ENCODE measurements at regions not wholly inside any gene's neighbourhood (a gene's known extent, or its start where the extent isn't known, plus 50 kb on each side); places are given as distances from the start of the nearest gene placed in this dataset.

DNA sequence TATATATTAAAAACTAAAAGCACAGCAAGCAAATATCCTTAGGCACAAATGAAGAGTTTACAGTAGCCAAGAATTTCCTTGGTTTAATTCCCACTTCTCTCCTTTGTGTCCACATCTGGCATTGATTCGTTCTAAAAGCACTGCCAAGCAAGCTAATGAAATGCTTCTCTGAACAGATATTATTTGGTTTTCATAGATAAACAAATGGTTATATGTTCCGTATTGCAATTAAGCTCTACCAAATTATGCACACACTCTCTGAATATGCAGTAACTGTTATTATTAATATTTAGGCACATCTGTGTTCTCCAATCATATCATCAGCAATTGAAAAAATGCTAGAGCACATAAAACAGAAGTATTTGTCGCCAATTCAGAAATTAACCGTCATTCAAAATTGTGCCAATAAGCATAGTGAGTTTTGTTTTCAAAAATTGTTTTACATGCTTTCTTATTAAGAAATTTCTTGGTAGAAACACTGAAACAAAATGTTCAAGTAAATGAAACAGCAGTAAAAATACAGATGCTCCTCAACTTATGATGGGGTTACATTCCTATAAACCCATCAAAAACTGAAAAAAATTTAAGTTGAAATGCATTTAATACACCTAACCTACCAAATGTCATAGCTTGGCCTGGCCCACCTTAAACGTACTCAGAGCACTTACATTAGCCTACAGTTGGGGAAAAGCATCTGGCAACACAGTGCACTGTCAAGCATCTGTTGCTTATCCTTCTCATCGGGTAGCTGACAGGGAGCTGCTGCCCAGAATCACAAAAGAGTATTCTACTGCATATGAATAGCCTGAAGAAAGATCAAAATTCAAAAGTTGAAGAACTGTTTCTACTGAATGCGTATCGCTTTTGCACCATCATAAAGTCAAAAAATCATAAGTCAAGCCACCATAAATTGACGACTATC is 2134.7 kb downstream of the PCDH9 start:
- ATAC-seq (ENCODE audit: poor library complexity) = no peak
- no peak overlapping the region for H3K27ac Mint-ChIP-seq
- H3K4me1 Mint-ChIP-seq (ENCODE audit: low read depth) = no peaks in the 10 kb centered on the region
- ChIA-PET CTCF (interaction anchor here (0.6 kb wide), 1 partner anchor 233 kb away, joined by 8 read pairs; no protein-coding TSS in a partner anchor), POLR2A (no interaction called here)
- H3K9me3 Mint-ChIP-seq = peaks cover 5% of the 10 kb centered on the region
- H3K4me3 ChIP-seq (ENCODE audit: low read length) = no peak overlapping the region
- no peaks in the 10 kb centered on the region for H3K27me3 ChIP-seq (ENCODE audit: control insufficient read depth in 1 of 2, insufficient read depth in 2 of 2, low read length in 2 of 2)
- H3K27me3 Mint-ChIP-seq = no peaks in the 10 kb centered on the region
- H3K9me3 ChIP-seq (ENCODE audit: control insufficient read depth in 1 of 2, insufficient read depth in 1 of 2, low read length in 2 of 2) = peaks cover 0 to 9% of the 10 kb centered on the region in 2 experiments
- DNase-seq = no peak
- no peaks in the 10 kb centered on the region for H3K36me3 ChIP-seq (ENCODE audit: insufficient read depth, low read length)
- no peak overlapping the region for H3K4me3 Mint-ChIP-seq
- intact Hi-C loops (cut with DNase I, micrococcal nuclease) = no loop called here
- no peaks in the 10 kb centered on the region for H3K36me3 Mint-ChIP-seq (ENCODE audit: low read depth)
- TF ChIP-seq, protein P1, sequence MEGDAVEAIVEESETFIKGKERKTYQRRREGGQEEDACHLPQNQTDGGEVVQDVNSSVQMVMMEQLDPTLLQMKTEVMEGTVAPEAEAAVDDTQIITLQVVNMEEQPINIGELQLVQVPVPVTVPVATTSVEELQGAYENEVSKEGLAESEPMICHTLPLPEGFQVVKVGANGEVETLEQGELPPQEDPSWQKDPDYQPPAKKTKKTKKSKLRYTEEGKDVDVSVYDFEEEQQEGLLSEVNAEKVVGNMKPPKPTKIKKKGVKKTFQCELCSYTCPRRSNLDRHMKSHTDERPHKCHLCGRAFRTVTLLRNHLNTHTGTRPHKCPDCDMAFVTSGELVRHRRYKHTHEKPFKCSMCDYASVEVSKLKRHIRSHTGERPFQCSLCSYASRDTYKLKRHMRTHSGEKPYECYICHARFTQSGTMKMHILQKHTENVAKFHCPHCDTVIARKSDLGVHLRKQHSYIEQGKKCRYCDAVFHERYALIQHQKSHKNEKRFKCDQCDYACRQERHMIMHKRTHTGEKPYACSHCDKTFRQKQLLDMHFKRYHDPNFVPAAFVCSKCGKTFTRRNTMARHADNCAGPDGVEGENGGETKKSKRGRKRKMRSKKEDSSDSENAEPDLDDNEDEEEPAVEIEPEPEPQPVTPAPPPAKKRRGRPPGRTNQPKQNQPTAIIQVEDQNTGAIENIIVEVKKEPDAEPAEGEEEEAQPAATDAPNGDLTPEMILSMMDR (IDR thresholded peaks at IDR 0.05) = no peak
- H3K4me1 ChIP-seq (ENCODE audit: insufficient read depth, low read length) = no peaks in the 10 kb centered on the region
- H3K27ac ChIP-seq (ENCODE audit: low read depth in 1 of 2, low read length in 2 of 2) = no peak overlapping the region

DNA sequence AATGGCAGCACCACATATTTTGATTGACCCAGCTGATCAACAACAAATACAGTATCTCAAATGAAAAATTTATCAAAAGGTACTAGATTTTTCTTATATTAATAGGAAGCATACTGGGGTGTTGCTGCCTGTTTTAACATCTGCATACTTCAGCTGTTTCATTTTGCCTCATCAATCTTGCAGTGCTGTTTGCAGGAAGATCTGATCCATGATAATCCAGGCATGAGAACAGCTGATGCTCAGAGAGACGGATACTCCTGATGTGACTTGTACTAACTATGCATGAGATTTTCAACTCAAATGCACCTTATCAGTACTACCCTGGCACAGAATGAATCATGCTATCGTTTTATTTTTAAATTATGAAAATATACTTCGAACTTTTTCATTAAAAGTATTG is 2136.8 kb downstream of the PCDH9 start:
- Histone ChIP-seq H3K4me3 (ENCODE audit: low read length) (no peak overlapping the region), H3K27ac (ENCODE audit: low read depth in 1 of 2, low read length in 2 of 2) (no peak overlapping the region), H3K9me3 (ENCODE audit: control insufficient read depth in 1 of 2, insufficient read depth in 1 of 2, low read length in 2 of 2) (peaks cover 6 to 9% of the 10 kb centered on the region in 2 experiments), H3K4me1 (ENCODE audit: insufficient read depth, low read length) (no peaks in the 10 kb centered on the region), H3K36me3 (ENCODE audit: insufficient read depth, low read length) (no peaks in the 10 kb centered on the region), H3K27me3 (ENCODE audit: control insufficient read depth in 1 of 2, insufficient read depth in 2 of 2, low read length in 2 of 2) (no peaks in the 10 kb centered on the region)
- ChIA-PET POLR2A (no interaction called here), CTCF (no interaction called here)
- Mint-ChIP-seq H3K27me3 (no peaks in the 10 kb centered on the region), H3K4me1 (ENCODE audit: low read depth) (no peaks in the 10 kb centered on the region), H3K4me3 (no peak overlapping the region), H3K27ac (no peak overlapping the region), H3K36me3 (ENCODE audit: low read depth) (no peaks in the 10 kb centered on the region), H3K9me3 (peaks cover 9% of the 10 kb centered on the region)
- ATAC-seq (ENCODE audit: poor library complexity) (no peak), DNase-seq (no peak)
- intact Hi-C loops (cut with DNase I, micrococcal nuclease) = no loop called here
- TF ChIP-seq, protein P1 (IDR thresholded peaks at IDR 0.05) = no peak

DNA sequence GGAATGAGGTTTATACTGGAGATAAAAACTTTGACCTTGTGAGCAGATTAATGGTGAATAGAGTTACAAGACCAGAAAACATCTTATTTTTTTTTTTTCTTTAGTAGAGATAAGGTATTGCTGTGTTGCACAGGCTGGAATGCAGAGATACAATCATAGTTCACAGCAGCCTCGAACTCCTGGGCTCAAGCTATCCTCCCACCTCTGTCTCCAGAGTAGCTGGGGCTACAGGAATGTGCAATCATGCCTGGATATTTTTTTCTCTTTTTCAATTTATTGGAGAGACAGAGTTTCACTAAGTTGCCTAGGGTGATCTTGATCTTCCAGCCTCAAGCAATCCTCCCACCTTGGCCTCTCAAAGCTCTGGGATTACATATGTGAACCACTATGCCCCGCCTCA is 2139.1 kb downstream of the PCDH9 start:
- Histone ChIP-seq H3K27me3 (ENCODE audit: control insufficient read depth in 1 of 2, insufficient read depth in 2 of 2, low read length in 2 of 2) (no peaks in the 10 kb centered on the region), H3K27ac (ENCODE audit: low read depth in 1 of 2, low read length in 2 of 2) (no peak overlapping the region), H3K36me3 (ENCODE audit: insufficient read depth, low read length) (no peaks in the 10 kb centered on the region), H3K9me3 (ENCODE audit: control insufficient read depth in 1 of 2, insufficient read depth in 1 of 2, low read length in 2 of 2) (peaks cover 6 to 11% of the 10 kb centered on the region in 2 experiments), H3K4me3 (ENCODE audit: low read length) (no peak overlapping the region), H3K4me1 (ENCODE audit: insufficient read depth, low read length) (no peaks in the 10 kb centered on the region)
- no peaks in the 10 kb centered on the region for H3K36me3 Mint-ChIP-seq (ENCODE audit: low read depth)
- intact Hi-C loops (cut with DNase I, micrococcal nuclease) = no loop called here
- peaks cover 9% of the 10 kb centered on the region for H3K9me3 Mint-ChIP-seq
- H3K27ac Mint-ChIP-seq = no peak overlapping the region
- H3K4me3 Mint-ChIP-seq = no peak overlapping the region
- POLR2A ChIA-PET = no interaction called here
- DNase-seq (no peak), ATAC-seq (ENCODE audit: poor library complexity) (no peak)
- H3K4me1 Mint-ChIP-seq (ENCODE audit: low read depth) = no peaks in the 10 kb centered on the region
- H3K27me3 Mint-ChIP-seq = no peaks in the 10 kb centered on the region
- CTCF ChIA-PET = no interaction called here
- TF ChIP-seq, protein P1 (IDR thresholded peaks at IDR 0.05) = no peak
